Kasumi-1 (cell line): ENCODE measurements at regions not wholly inside any gene's neighbourhood (a gene's known extent, or its start where the extent isn't known, plus 50 kb on each side); places are given as distances from the start of the nearest gene placed in this dataset.
A peak's percentile ranks its signal among the peaks of the same experiment; 100 is the strongest.
"Not testable (repeated sequence)": the region's sequence is repeated elsewhere in the genome, so short reads cannot be mapped to it uniquely, and the experiment has no call there.

ENCODE experiments used
- DNase-seq, 2 experiments: peaks; one replicate each; lab custom pipeline; 2025; lab: John Stamatoyannopoulos, UW

DNA sequence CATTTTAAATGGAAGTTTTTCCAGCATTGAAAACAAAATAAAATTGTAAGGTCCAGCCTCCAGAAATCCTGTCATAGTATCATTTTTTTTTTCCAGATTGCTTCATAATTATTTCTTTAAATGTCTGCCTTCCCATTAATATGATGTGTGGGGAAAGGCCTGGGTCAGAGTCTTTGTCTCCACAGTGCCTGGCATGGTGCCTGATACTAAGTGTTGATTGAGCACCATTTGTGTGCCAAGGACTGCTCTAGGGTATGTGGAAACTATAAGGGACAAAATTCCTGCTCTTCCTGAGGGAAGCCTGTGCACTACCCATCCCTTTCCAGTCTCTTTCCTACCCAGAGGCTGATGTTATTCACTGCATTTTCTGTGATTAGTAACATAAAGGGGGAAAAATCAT lies 53.1 kb upstream of the BEND4 start:
- no peak for DNase-seq

DNA sequence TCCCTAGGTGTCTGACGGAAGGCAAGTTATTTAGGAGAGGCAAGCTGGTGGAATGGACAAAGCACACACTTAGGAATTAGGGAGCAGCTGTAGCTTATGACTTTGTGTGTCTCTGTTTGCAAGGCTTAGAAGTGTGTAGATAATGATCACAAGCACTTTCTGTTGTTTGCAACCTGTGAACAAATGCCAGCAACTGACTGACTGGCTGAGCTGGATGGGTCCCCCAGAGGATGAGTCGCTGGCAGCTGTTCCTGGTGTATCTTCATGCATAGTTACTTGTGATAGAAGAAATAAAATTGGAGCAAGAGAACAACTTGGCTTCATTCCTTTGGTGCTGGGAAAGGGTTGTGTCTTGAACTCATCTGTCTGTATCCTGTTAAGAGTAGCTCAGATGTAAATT lies 64.2 kb upstream of the BEND4 start:
- no peak for DNase-seq

DNA sequence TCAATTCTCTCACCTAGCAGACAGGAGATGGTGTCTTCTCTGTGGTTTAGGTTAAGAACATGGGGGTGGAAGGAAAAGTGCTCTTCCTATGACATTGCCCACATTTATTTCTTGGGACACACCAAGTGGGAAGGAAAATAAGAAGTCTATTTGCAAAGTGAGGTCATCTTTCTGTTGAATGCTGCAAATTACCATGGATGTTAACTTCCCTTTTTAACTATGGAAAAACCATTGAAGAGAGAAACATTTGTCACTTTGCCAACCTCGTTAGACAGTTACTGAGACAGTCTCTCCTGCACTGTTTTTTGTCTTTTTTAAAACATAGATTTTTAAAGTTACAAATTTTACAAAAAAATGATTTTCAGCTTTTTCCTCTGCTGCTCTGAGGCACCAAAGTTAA lies 72.8 kb upstream of the BEND4 start:
- DNase-seq = peak; percentile 73 to 75

DNA sequence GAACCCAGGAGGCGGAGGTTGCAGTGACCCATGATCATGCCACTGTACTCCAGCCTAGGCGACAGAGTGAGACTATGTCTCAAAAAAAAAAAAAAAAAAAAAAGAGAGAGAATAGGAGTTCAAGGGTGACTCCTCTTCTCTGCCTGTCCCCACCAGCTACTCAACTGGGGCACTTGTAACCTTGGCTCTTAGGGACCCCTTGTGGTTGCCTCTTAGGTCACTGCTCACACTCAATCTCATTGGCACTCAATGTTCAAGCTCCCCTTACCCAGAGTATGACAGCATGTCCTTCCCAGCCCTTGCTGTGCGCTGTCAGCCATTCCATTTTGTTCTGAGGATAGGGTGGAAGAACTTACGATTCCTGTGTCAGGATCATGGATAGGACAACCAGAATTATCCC lies 82.4 kb upstream of the BEND4 start:
- no peak for DNase-seq

DNA sequence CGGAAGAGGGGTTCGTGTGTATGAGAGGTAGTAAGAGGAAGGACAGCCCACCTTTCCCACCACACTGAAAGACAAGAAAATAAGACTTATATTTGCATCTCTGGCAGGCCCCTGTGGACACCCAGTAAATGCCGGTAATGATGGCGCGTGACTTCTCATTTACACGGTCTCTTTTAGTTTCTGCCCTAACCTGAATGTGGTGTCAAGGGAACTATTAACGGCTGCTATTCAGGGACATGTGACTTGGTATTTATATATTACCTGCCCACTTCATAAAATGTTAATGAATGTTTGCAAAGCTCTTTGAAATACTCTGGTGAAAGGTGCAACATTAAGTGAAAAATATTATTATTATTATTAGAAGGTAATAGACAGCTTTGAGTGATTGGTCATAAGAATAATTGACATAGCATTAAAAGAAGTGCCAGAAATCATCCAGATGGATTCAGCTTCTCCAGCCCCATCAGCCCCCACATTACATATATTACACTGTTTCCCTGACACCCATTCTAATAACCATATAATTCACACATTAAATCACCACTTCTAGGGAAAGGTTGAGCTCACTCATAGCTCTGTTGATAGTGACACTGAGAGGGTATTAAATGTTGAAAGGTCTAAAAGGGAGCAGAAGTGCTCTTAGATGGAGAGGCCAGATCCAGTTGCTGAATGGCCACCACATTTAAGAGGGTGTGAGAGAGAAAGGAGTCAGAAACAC lies 83.0 kb upstream of the BEND4 start:
- DNase-seq = no peak

DNA sequence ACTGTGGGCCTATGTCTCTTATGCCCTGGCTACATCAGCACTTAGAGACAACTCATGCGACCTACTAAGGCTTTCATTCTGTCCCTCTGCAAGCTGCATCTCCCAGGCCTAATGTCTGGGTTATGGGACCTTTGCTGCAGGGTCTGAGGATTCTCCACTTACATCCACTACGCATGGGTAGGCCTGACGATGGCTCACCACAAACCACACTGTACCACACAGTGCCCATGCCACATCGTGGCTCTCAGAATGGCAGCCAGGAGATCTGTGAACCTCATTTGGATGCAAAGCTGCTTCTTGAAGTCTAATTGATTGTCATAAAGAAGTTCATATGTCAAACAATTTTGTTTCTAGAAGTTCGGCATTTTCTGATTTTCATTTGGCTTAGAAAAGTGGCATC lies 84.6 kb upstream of the BEND4 start:
- DNase-seq = no peak

DNA sequence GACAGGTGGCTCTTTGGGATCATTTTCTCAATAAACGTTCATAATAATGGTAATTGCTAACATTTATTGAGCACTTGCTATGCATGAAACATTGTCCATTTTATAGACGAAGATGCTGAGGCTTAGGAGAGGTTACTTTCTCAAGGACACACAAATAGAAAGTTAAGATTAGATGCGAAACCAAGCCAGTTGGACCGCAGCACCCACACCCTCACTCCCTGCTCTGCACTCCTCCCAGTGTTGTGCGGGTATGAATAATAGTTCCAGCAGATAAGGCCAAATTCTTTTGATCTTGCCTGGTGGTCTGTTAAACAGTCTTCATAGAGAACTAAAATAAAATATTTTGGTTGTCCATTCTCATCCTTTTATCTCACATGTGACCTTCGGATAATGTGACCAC lies 85.0 kb upstream of the BEND4 start:
- DNase-seq = no peak

DNA sequence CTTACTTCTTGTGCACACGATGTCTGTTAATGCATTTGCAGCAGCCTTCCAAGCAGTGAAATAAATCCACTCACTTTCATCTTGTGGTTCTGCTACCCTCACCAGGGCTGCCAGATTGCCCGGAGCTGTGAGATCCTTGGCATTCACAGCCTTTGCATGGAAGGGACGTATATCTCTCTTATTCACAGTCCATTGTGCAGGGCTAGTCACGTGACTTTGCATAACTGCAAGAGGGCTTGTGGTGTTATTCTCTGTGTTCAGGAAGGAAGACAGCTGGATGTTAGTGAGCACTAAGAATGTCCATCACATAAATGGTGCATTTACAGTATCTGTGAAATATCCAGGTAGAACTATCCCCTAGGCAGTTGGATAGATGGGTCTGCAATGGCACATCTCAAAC lies 96.5 kb upstream of the BEND4 start:
- DNase-seq = no peak

DNA sequence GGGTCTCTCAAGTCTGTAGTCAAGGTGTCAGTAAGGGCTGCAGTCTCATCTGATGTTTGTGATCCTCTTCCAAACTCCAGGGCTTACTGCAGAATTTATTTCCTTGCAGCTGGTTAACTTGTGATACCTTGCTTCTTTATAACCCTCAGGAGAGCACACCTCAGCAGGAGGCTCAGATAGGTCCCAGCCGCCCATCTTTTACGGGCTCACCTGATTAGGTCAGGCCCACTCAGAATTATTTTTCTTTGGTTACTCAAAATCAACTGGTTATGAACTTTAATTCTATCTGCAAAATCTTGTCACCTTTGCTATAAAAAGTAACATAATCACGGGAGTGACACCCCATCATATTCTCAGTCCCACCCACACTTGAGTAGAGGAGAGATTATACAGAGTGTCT lies 99.9 kb upstream of the BEND4 start:
- no peak for DNase-seq

DNA sequence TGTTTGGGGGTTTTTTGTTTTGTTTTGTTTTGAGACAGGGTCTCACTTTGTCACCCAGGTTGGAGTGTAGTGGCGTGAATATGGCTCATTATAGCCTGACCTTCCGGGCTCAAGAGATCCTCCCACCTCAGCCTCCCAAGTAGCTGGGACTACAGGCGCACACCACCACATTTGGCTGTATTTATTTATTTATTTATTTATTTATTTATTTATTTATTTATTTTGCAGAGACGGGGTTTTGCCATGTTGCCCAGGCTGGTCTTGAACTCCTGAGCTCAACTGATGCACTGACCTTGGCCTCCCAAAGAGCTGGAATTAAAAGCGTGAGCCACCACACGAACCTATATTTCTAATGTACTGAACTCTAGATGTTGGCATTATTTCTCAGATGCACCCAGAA lies 105.2 kb upstream of the BEND4 start:
- DNase-seq = not testable (repeated sequence)

DNA sequence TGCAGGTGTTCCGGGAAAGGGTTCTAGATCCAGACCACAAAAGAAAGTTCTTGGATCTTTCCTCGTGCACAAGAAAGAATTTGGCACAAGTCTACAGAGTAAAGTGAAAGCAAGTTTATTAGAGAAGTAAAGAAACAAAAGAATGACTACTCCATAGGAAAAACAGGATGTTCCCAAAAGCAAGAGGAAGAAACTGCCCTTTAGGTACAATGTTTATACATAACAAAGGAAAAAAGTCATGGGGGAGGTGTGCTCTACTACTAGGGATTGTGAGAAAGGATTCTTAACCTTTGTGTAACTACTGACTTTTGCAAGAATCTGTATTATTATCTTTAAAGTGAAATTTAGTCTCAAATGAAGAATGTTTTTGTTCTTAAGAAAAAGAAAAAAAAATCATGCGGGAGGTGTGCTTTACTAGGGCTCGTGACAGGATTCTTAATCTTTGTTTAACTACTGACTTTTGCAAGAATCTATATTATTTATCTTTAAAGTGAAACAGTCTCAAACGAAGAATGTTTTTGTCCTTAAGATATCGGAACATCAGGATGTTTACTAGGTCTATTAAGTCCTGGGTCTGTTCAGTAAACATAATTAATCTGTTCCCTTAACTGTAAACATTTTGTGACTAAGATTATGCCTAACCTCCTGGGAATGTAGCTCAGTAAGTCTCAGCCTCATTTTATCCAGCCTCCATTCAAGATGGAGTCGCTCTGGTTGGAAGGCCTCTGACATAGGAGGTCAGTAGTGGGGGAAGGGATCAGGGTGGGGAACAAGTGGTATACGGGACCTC lies 110.4 kb upstream of the BEND4 start:
- DNase-seq = no peak

DNA sequence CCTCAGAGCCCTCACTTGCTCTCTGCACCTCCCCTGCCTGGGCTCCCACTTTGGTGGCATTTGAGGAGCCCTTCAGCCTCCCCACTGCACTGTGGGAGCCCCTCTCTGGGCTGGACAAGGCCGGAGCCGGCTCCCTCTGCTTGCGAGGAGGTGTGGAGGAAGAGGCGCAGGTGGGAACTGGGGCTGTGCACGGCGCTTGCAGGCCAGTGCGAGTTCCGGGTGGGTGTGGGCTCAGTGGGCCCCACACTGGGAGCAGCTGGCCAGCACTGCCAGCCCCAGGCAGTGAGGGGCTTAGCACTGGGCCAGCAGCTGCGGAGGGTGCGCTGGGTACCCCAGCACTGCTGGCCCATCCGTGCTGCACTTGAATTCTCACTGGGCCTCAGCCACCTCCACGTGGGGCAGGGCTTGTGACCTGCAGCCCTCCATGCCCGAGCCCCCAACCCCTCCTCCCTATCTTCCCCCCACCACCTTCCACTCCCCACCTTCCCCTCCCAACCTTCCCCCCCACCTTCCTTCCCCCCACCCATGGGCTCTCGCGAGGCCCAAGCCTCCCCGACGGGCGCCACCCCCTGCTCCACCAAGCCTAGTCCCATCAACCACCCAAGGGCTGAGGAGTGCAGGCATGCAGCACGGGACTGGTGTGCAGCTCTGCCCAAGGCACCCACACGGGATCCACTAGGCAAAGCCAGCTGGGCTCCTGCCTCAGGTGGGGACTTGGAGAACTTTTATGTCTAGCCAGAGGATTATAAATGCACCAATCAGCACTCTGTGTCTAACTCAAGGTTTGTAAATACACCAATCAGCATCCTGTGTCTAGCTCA lies 113.5 kb upstream of the BEND4 start:
- DNase-seq = no peak

DNA sequence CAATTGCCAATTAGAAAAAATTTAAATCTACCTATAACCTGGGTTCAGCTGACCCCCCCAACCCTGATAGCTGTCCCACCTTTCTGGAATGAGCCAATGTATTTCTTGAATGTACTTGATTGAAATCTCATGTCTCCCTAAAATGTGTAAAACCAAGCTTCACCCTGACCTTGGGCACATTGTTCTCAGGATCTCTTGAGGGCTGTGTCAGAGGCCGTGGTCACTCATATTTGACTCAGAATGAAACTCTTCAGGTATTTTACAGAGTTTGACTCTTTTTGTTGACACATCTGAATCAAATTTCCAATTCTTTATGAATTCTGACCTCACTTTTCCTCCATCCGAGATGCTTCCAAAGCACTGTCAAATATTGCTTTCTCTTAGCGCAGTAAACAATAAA lies 115.3 kb upstream of the BEND4 start:
- DNase-seq = no peak

DNA sequence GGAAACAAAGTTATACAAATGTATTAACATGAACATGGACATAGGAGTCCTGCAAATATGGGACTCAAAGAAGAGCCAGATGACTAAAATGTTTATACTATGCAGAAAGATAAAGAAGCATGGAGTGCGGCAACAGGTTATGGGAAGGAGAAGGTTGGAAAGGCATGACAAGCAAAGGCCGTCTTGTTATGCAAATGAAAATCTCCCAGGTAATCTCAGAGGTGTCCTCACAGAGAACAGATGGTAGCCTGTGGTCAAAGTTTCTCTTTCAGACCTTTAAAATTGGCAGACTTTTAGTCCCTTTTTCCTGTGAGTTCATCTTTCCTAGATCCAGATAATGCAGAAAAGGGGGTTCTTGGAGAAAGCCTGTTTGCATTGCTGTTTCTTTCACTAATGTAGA lies 116.4 kb upstream of the BEND4 start:
- no peak for DNase-seq

DNA sequence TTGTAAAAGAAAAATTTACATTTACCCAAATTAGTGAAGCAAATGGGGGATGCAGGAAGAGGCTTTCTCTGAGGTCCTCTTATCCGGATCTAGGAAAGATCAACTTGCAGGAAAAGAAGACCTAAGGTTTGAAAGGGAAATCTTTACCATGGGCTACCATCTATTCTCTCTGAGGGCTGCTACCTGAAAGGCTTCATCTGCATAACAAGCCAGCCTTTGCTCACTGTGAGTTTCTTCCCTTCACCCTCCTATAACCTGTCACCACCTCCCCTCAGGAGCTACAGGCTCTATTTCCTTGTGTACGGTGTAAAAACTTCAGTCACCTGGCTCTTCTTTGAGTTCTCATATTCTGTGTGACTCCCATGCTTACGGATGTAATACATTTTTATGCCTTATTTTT lies 118.6 kb upstream of the BEND4 start:
- DNase-seq = no peak

DNA sequence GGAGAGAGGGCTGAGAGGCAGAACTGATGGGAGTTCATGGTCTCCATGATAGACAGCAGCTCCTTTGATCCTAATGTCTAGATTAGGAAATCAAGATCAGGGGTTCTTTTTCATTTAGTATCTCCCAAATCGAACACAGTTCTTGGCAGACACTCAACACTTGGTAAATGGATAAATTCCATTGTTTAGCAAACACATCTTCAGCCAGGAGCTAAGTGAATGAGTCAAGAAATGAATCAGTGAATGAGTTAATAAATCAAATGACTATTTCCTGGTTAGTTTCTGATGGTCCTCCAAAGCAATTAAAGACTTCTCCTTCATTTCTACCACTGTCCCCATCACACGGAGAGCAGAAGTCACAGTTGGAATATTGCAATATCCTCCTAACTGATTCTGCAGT lies 120.0 kb upstream of the SHISA3 start:
- DNase-seq = no peak

DNA sequence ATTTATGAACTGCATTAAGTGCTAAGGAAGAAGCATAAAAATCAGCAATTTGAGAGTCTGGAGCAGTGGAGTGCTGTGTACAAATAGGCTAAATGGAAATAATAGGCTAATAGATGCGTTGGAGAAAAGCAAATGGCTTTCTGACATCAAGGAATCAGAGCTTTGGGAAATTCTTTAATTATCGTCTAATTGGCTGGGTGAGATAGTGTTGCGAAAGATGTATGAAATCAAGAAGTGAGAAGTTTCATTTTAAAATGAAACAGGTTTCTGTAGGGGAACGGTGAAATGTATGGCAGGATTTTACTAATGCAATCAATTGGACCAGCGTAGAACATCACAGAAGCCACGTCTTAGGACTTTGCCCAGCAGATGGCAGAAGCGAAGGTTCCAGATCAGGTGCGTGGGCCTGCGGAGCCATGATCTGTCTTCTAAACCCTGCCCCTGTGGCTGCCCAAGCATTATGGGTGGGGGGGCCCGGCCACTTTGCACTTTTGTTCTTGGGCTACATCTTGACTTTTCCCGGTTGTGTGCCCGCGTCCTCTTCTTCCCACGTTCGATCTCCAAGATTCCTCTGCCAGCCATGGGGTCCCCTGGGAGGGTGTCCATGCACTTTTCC lies 118.5 kb upstream of the SHISA3 start:
- DNase-seq = no peak

DNA sequence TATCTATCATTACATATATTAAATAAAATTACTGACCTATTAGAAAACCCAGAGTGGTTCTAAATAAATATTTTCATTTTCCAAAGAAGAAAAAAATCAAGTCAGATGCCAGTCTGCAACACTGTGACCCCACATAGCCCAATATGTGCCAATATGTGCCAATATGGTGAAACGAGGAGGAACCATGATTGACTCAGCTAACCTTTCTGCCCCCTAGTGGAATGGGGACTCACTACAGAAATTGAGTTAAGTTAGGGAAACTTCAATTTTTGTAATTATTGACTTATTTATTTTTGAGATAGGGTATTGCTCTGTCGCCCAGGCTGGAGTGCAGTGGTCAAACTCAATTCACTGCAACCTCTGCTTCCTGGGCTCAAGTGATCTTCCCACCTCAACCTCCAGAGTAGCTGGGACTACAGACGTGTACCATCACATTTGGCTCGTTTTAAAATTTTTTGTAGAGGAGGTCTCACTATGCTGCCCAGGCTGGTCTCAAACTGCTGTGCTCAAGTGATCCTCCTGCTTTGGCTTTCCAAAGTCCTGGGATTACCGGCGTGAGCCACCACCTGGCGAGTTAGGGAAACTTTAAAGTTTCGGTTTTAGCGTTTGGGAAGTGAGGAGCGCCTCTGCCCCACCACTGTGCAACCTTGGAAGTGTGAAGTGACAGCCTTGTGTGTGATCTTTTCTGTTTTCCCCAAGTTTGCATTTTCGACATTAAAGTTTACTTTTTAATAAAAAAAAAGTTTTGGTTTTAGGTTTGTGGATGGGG lies 116.8 kb upstream of the SHISA3 start:
- peak; percentile 31 to 42 for DNase-seq

DNA sequence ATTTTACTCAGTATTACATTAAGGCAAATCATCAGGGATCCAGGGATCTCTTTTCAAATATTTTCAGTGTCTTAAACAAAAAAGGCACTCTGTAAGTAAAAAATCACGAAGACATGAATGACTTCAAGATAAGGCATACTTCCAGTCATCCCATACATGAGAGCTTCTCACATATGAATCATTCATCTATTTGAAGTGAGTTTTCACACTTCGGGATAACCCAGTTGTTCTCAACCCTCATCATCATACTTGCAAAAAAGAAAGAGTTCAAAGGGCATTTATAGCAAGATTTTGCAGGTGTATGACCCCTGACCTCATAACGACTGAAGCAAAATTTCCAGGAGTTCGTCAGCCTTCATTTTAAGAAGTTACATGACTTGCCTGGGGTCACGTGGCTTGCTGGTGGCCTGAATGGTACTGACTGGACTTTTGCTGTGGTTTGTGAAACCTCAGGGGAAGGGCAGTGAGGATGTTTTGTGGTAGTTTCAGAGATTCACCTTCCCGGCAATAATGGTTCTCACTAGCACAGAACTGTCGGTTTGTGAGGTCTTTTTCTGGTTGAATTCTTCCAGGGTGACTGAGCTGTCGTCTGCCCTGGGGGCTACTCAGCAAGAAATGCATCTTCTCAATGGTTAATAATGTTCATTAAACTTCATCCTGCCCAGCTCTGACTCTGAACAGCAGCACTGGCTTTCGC lies 115.8 kb upstream of the SHISA3 start:
- DNase-seq = no peak

DNA sequence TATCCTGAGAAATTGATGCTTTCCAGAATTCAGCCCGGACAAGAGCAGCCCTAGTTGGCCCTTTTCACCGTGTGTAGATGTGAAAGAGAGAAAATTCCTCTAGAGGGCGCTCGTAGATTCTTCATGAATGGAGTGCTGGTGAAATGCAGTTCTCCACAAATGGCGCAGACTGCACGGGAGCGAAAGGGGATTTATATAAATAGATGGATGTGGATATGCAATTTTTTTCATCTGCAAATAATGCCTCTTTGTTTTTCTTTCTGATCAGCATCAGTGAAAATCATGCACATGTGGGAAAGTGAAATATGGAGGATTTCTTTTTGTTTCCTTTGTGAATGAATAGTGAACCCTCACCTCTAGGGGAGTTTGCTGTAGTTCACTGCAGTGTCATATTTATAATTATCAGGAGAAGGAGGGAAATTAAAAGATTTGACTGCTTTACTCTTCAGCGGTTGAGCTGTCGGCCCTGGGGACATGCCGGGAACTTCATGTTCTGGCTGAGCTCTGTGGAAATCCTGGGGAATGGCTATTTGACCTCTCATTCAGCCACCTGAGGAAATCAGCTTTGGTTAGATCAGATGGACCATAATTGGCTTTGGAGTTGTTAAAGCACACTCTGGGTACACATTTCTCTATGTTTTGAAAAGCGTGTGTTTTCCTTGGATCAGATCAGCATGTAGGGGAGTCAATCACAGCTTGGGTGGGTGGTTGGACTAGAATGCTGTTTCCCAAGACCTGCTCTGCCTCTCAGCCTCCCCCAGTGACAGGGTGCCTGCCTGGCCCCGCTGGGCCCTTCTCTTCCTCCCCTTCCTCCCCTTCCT lies 115.0 kb upstream of the SHISA3 start:
- DNase-seq = peak; percentile 82 to 93
